Tibial nerve (tissue), 3 donors: ENCODE measurements at regions not wholly inside any gene's neighbourhood (a gene's known extent, or its start where the extent isn't known, plus 50 kb on each side); places are given as distances from the start of the nearest gene placed in this dataset.

ENCODE experiments used
- CTCF ChIP-seq, 5 experiments: fragments of 200-600 bp in 3 of 5; fragments of 450-650 bp in 2 of 5; sonication (generic) in 3 of 5; IDR thresholded peaks; one replicate each; pipeline ENCODE4 v1.5.1; 2016 to 2019; ENCODE audit warnings: antibody characterized with exemption in 5 of 5, mild to moderate bottlenecking in 3 of 5, moderate library complexity in 2 of 5
- POLR2A ChIP-seq, 2 donors: fragments of 450-650 bp; IDR thresholded peaks; one replicate each; pipeline ENCODE4 v1.6.1; 2017; ENCODE audit warnings: antibody characterized with exemption in 2 of 2, mild to moderate bottlenecking in 2 of 2, moderate library complexity in 2 of 2

- TF ChIP-seq POLR2A (IDR thresholded peaks at IDR 0.05): no peak
- TF ChIP-seq CTCF (IDR thresholded peaks at IDR 0.05): no peak
These were observed 407.7 kb upstream of the SLC8A1 start for GRCh38 chr2:40859617-40860016.
